GM23338 (cell line): ENCODE measurements at regions not wholly inside any gene's neighbourhood (a gene's known extent, or its start where the extent isn't known, plus 50 kb on each side); places are given as distances from the start of the nearest gene placed in this dataset.

ENCODE experiments used
- CREB1 ChIP-seq: fragments of 250-450 bp; sonication (Bioruptor Pico); IDR thresholded peaks from 2 replicates; pipeline ENCODE4 v1.5.0; 2020; ENCODE audit warnings: low read depth, mild to moderate bottlenecking, moderate library complexity
- EZH2 ChIP-seq: fragments of 200-600 bp; sonication (generic); IDR thresholded peaks from one replicate; pipeline ENCODE4 v1.8.0; 2017; ENCODE audit warnings: antibody characterized with exemption, mild to moderate bottlenecking, low read depth; ENCODE audit not compliant: unreplicated experiment
- EZH2phosphoT487 ChIP-seq: fragments of 200-600 bp; sonication (generic); IDR thresholded peaks from one replicate; pipeline ENCODE4 v1.8.1; 2018; ENCODE audit warnings: antibody characterized with exemption; ENCODE audit not compliant: unreplicated experiment
- JUNB ChIP-seq: IDR thresholded peaks from one replicate; pipeline ENCODE4 v1.6.1; 2016; ENCODE audit warnings: antibody characterized with exemption; ENCODE audit not compliant: unreplicated experiment
- NANOG ChIP-seq: IDR thresholded peaks from 2 replicates; pipeline ENCODE4 v1.6.1; 2016; ENCODE audit warnings: antibody characterized with exemption, borderline replicate concordance
- POLR2AphosphoS5 ChIP-seq: IDR thresholded peaks from 2 replicates; pipeline ENCODE4 v1.6.1; 2016; ENCODE audit warnings: antibody characterized with exemption, low read depth
- STAT1 ChIP-seq: IDR thresholded peaks from one replicate; pipeline ENCODE4 v1.6.1; 2016; ENCODE audit warnings: antibody characterized with exemption; ENCODE audit not compliant: unreplicated experiment
- ZNF114 ChIP-seq: fragments of 250-450 bp; sonication (Bioruptor Pico); IDR thresholded peaks from 2 replicates; pipeline ENCODE4 v1.5.0; 2020; ENCODE audit warnings: mild to moderate bottlenecking, moderate library complexity
- ZNF331 ChIP-seq: fragments of 250-450 bp; sonication (Bioruptor Pico); IDR thresholded peaks from 2 replicates; pipeline ENCODE4 v1.5.0; 2020; ENCODE audit warnings: low read depth, mild to moderate bottlenecking, moderate library complexity
- TF ChIP-seq, protein P1 (sequence below): fragments of 250-450 bp; sonication (Bioruptor Pico); IDR thresholded peaks from 2 replicates; pipeline ENCODE4 v1.5.0; 2020; ENCODE audit warnings: mild to moderate bottlenecking, moderate library complexity
- TF ChIP-seq, protein P2 (sequence below): IDR thresholded peaks from 2 replicates; pipeline ENCODE4 v1.6.1; 2016; ENCODE audit warnings: antibody characterized with exemption
- TF ChIP-seq, protein P3 (sequence below), 2 experiments: fragments of 200-600 bp in 1 of 2; sonication (generic) in 1 of 2; conservative IDR thresholded peaks; 2 replicates each; pipeline versions ENCODE4 v1.5.1 to v1.6.1; 2016 to 2017; ENCODE audit warnings: antibody characterized with exemption in 2 of 2, low read depth in 2 of 2, mild to moderate bottlenecking in 2 of 2, moderate library complexity in 1 of 2

DNA sequence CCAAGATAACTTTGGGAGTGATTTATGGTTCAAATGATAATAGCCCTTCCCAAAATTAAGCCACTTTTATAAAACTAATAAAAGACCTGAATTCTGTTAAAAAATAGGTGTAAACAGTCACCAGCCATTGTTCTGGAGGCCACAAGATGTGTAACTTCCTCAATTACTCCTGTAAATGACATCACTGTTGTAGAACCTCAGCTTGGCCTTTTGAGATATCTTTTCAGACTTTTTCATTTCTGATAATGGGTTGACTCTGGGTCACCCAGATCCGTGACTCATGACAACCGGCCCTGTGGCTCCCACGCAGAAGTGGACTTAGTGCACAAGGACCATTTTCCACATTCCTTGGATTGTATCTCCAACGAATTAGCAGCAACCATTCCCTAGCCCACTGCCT is 106.6 kb downstream of the DKK1 start (continued):
- TF ChIP-seq, protein P1, sequence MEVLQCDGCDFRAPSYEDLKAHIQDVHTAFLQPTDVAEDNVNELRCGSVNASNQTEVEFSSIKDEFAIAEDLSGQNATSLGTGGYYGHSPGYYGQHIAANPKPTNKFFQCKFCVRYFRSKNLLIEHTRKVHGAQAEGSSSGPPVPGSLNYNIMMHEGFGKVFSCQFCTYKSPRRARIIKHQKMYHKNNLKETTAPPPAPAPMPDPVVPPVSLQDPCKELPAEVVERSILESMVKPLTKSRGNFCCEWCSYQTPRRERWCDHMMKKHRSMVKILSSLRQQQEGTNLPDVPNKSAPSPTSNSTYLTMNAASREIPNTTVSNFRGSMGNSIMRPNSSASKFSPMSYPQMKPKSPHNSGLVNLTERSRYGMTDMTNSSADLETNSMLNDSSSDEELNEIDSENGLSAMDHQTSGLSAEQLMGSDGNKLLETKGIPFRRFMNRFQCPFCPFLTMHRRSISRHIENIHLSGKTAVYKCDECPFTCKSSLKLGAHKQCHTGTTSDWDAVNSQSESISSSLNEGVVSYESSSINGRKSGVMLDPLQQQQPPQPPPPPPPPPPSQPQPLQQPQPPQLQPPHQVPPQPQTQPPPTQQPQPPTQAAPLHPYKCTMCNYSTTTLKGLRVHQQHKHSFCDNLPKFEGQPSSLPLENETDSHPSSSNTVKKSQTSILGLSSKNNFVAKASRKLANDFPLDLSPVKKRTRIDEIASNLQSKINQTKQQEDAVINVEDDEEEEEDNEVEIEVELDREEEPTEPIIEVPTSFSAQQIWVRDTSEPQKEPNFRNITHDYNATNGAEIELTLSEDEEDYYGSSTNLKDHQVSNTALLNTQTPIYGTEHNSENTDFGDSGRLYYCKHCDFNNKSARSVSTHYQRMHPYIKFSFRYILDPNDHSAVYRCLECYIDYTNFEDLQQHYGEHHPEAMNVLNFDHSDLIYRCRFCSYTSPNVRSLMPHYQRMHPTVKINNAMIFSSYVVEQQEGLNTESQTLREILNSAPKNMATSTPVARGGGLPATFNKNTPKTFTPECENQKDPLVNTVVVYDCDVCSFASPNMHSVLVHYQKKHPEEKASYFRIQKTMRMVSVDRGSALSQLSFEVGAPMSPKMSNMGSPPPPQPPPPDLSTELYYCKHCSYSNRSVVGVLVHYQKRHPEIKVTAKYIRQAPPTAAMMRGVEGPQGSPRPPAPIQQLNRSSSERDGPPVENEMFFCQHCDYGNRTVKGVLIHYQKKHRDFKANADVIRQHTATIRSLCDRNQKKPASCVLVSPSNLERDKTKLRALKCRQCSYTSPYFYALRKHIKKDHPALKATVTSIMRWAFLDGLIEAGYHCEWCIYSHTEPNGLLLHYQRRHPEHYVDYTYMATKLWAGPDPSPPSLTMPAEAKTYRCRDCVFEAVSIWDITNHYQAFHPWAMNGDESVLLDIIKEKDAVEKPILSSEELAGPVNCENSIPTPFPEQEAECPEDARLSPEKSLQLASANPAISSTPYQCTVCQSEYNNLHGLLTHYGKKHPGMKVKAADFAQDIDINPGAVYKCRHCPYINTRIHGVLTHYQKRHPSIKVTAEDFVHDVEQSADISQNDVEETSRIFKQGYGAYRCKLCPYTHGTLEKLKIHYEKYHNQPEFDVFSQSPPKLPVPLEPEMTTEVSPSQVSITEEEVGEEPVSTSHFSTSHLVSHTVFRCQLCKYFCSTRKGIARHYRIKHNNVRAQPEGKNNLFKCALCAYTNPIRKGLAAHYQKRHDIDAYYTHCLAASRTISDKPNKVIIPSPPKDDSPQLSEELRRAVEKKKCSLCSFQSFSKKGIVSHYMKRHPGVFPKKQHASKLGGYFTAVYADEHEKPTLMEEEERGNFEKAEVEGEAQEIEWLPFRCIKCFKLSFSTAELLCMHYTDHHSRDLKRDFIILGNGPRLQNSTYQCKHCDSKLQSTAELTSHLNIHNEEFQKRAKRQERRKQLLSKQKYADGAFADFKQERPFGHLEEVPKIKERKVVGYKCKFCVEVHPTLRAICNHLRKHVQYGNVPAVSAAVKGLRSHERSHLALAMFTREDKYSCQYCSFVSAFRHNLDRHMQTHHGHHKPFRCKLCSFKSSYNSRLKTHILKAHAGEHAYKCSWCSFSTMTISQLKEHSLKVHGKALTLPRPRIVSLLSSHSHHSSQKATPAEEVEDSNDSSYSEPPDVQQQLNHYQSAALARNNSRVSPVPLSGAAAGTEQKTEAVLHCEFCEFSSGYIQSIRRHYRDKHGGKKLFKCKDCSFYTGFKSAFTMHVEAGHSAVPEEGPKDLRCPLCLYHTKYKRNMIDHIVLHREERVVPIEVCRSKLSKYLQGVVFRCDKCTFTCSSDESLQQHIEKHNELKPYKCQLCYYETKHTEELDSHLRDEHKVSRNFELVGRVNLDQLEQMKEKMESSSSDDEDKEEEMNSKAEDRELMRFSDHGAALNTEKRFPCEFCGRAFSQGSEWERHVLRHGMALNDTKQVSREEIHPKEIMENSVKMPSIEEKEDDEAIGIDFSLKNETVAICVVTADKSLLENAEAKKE (CRISPR knock-in tag), result no peak
- TF ChIP-seq POLR2AphosphoS5 (no peak), NANOG (no peak), JUNB (no peak), STAT1 (no peak), EZH2phosphoT487 (no peak), ZNF114 (no peak), ZNF331 (no peak), CREB1 (CRISPR knock-in tag) (no peak), EZH2 (no peak)
- TF ChIP-seq, protein P2, sequence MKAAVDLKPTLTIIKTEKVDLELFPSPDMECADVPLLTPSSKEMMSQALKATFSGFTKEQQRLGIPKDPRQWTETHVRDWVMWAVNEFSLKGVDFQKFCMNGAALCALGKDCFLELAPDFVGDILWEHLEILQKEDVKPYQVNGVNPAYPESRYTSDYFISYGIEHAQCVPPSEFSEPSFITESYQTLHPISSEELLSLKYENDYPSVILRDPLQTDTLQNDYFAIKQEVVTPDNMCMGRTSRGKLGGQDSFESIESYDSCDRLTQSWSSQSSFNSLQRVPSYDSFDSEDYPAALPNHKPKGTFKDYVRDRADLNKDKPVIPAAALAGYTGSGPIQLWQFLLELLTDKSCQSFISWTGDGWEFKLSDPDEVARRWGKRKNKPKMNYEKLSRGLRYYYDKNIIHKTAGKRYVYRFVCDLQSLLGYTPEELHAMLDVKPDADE, result no peak
- TF ChIP-seq, protein P3, sequence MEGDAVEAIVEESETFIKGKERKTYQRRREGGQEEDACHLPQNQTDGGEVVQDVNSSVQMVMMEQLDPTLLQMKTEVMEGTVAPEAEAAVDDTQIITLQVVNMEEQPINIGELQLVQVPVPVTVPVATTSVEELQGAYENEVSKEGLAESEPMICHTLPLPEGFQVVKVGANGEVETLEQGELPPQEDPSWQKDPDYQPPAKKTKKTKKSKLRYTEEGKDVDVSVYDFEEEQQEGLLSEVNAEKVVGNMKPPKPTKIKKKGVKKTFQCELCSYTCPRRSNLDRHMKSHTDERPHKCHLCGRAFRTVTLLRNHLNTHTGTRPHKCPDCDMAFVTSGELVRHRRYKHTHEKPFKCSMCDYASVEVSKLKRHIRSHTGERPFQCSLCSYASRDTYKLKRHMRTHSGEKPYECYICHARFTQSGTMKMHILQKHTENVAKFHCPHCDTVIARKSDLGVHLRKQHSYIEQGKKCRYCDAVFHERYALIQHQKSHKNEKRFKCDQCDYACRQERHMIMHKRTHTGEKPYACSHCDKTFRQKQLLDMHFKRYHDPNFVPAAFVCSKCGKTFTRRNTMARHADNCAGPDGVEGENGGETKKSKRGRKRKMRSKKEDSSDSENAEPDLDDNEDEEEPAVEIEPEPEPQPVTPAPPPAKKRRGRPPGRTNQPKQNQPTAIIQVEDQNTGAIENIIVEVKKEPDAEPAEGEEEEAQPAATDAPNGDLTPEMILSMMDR (conservative IDR thresholded peaks at IDR 0.05; ENCODE audit: low read depth in 2 of 2), result no peak
